HG03025 (cell line): ENCODE measurements at regions not wholly inside any gene's neighbourhood (a gene's known extent, or its start where the extent isn't known, plus 50 kb on each side); places are given as distances from the start of the nearest gene placed in this dataset.

Source experiments
- ATAC-seq: cut with Tn5 transposase; IDR thresholded peaks from one replicate; pipeline ENCODE4 v1.9.1; 2021; ENCODE audit warnings: mild to moderate bottlenecking, moderate library complexity; ENCODE audit not compliant: unreplicated experiment, low FRiP score

- ATAC-seq = no peak
Observed at GRCh38 chr2:21326152-21326551, 202.4 kb downstream of the TDRD15 start.

GRCh38 chr2:21328177-21328576 is 204.4 kb downstream of the TDRD15 start:
- no peak for ATAC-seq

GRCh38 chr2:21330786-21331391 is 207.1 kb downstream of the TDRD15 start:
- no peak for ATAC-seq

- ATAC-seq = no peak
Observed at GRCh38 chr2:21331625-21332370, 208.0 kb downstream of the TDRD15 start.

GRCh38 chr2:21332993-21333625 is 209.3 kb downstream of the TDRD15 start:
- no peak for ATAC-seq

- ATAC-seq = no peak
Observed at GRCh38 chr2:21333684-21334083, 209.9 kb downstream of the TDRD15 start.

- no peak for ATAC-seq
Observed at GRCh38 chr2:21346984-21347383, 223.2 kb downstream of the TDRD15 start.

GRCh38 chr2:21353879-21354679 is 230.3 kb downstream of the TDRD15 start:
- ATAC-seq = no peak

- no peak for ATAC-seq
Observed at GRCh38 chr2:21356086-21356856, 232.5 kb downstream of the TDRD15 start.

- no peak for ATAC-seq
Observed at GRCh38 chr2:21356857-21357255, 233.1 kb downstream of the TDRD15 start.

- ATAC-seq = no peak
Observed at GRCh38 chr2:21358976-21359375, 235.2 kb downstream of the TDRD15 start.

GRCh38 chr2:21361384-21361783 is 237.6 kb downstream of the TDRD15 start:
- ATAC-seq = no peak

GRCh38 chr2:21361957-21362486 is 238.3 kb downstream of the TDRD15 start:
- no peak for ATAC-seq

GRCh38 chr2:21363364-21363763 is 239.6 kb downstream of the TDRD15 start:
- no peak for ATAC-seq

GRCh38 chr2:21367421-21367820 is 243.7 kb downstream of the TDRD15 start:
- ATAC-seq = no peak

- ATAC-seq = no peak
Observed at GRCh38 chr2:21369787-21370186, 246.0 kb downstream of the TDRD15 start.

- no peak for ATAC-seq
Observed at GRCh38 chr2:21371499-21372003, 247.8 kb downstream of the TDRD15 start.

GRCh38 chr2:21372654-21373053 is 248.9 kb downstream of the TDRD15 start:
- ATAC-seq = no peak

- no peak for ATAC-seq
Observed at GRCh38 chr2:21376864-21377263, 253.1 kb downstream of the TDRD15 start.

GRCh38 chr2:21379140-21379539 is 255.4 kb downstream of the TDRD15 start:
- no peak for ATAC-seq
